ENCODE measurements at regions not wholly inside any gene's neighbourhood (a gene's known extent, or its start where the extent isn't known, plus 50 kb on each side); places are given as distances from the start of the nearest gene placed in this dataset.
"Not testable (repeated sequence)": the region's sequence is repeated elsewhere in the genome, so short reads cannot be mapped to it uniquely, and the experiment has no call there.

DNA sequence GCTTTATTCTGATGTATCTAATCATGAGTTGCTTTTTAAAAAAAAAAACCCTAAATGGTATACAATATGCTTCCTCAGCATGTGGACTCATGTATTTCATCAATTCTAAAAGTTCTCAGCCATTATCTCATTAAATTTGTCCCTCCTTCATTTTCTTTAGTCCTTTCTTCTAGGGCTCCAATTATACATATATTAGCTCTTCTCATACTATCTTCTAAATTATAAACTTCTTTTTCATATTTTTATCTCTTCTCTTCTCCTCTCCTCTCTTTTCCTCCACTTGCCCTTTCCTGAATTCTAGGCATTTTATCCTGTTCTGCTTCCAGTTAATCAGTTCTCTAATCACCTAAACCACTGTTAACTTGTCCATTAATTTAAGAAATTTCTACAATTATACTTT, 55.0 kb upstream of the IL33 start:
- DNase-seq = no peak

GRCh38 chr9:6153425-6153824, 62.2 kb upstream of the IL33 start:
- DNase-seq = no peak

- DNase-seq = no peak
Measured at GRCh38 chr9:6152788-6153187, 62.8 kb upstream of the IL33 start.

DNA sequence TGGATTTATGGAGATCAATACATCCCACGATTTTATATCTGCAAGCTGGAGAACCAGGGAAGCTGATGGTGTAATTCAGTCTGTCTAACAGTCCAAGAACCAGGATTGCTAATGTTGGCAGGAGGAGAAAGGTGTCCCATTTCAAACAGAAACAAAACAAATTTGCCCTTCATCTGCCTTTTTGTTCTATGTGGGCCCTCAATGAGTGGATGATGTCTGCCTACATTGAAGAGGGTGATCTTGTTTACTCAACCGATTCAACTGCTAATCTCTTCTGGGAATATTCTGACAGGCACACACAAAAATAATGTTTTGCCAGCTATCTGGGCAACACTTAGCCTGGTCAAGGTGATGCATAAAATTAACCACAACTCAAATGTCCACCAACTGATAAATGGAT, 65.1 kb upstream of the IL33 start:
- no peak for DNase-seq

GRCh38 chr9:6149315-6149714, 66.3 kb upstream of the IL33 start:
- no peak for DNase-seq

DNA sequence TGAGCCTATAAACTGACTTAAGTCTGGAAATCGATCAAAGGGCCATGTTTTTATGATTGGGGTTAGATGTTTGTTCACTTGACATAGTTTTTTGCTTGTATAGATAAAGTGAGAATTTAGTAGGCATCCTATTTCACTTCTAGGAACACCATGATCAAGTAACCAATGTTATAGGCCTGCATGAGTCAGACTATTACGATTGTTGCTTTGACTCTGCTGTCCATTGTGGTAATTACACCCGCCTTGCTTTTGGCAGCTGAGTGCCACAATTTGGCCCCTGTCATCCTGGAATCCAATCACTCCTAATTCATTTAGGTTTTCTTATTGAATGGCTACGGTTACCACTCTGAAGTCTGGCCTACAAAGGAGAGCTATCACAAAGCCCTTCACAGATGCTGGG, 67.8 kb upstream of the IL33 start:
- DNase-seq = no peak

DNA sequence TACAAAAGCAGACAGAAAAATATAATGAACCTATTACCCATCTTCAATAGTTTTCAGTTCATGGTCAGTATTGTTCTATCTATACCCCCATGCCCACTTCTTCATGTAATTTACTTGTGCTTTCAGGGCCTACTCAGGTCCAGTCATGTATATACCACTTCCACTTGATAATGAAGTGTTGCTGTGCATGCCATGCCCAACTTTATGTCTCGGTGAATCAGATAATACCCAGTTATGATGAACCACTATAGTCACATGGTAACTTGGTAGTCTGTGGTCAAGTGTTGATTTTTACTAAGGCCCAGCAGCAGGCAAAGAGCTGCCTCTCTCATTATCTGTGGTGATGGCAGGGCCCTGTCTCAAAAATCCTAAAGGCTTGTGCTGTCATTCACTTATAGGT, 70.7 kb upstream of the IL33 start:
- no peak for DNase-seq

DNA sequence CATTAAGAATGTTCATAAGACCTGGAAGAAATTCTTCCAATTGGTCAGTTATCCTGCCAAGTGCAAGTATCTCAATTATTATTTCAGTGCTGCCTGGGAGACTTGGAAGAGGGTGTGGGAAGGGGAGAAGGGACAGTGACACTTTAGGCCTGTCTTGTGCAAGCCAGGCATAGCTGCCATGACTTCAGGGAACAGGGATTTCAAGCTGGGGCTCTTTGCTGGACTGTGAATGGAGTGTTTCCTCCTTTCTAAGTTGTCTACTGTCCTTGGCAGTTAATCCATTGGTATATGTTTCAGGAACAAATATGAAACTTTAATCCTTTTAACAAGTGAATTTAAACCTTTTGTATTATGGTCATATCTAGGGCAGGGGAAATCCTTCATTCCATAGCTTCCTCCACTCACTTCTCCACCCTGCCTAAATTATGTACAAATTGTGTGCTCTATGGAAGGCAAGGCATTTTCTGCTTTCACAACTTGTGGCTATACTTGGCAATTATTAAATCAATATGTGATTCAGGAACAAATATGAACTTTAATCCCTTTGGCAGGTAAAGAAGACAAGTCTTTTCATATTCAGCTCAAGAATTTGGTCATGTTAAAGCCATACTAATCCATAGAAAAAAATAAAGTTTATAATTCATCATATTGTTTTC, 72.7 kb upstream of the IL33 start:
- DNase-seq = no peak

GRCh38 chr9:6135780-6136179, 79.8 kb upstream of the IL33 start:
- not testable (repeated sequence) for DNase-seq

- no peak for DNase-seq
Measured at GRCh38 chr9:6134661-6135180, 80.9 kb upstream of the IL33 start.

DNA sequence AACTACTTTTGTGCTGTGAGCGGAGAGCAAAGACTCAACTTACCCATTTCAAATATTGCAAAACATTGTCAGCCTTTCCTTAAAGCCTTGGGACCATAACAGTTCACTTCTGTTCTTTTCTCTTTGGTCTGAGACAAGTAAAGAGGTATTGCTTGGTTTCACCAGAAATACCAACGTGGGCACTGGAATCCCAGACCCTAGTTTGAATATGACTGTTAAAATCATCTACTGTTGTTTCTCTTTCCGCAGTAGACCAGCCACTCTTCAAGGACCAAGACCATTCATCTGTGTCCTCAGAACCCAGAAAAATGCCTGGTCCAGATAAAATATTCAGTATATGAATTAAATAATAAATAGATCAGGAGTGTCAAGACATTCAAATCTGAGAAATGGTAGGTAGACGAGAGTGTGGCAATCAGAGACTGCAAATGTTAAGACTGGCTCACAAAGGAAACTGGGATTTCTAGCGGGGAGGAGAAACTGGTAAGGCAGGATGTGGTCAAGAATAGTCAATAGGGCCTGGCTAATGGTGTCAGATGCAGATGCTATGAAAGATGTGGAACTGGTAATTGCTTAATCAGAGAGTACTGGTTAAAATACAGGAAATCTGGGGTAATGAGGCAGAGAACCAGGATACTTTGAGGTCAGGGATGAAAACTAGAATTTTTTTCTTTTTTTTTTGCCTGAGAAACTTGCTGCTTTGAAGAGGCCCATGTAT, 82.1 kb upstream of the IL33 start:
- DNase-seq = no peak

DNA sequence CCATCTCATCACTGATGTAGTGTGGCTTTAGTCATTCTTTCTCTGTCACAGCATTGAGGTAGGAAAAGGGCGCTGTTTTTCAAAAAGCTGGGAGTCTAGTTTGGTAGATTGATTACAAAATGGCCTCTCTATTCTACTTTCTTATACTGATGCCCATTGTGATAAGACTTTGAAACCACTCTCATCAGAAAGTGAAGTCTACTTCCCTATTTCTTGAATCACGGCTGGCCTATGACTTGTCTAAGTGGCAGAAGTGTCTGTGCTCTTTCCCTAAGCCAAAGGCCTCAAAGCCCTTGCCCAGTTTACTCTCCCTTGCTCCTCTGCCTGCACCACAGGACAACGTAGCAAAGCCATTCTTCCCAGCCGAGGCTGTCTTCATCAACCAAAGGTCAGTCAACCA, 83.0 kb upstream of the IL33 start:
- no peak for DNase-seq

DNA sequence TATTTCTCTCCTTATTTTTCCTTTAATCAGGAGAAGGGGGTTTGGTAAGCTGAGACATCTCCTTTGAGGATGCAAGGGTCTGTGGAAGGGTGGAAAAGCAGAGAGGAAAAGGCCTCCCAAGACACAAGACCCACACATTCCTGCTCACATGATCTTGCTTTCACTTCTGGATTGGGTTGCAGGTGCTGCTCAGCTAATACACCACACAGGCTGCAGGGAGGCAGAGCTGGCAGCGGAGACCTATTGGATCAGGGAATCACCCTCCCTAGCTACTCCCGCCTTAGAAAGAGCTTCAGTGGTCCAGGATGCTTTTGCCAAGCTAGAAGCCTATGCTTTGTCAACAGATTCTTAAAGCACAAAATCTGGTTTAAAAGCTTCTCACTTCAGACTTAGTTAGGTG, 87.6 kb upstream of the IL33 start:
- no peak for DNase-seq

GRCh38 chr9:6126377-6126776, 89.2 kb upstream of the IL33 start:
- no peak for DNase-seq

DNA sequence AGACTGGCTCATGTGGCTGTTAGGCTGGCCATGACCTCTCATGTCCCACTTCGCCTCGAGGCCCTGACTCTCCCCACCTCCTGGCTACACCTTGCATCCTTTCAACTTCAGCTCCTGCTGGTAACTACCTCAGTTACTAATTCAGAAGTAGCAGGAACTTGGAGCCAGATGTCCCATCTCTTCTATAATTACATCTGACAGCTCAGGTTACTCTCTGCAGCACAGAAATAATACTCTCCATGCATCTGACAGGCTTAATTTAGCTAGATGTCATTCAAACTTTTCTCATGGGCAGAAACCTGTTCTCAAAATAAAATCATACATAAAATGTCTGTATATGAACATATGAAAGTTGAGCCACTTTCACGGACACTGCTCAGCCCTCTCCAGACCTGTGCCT, 92.2 kb upstream of the IL33 start:
- no peak for DNase-seq

DNA sequence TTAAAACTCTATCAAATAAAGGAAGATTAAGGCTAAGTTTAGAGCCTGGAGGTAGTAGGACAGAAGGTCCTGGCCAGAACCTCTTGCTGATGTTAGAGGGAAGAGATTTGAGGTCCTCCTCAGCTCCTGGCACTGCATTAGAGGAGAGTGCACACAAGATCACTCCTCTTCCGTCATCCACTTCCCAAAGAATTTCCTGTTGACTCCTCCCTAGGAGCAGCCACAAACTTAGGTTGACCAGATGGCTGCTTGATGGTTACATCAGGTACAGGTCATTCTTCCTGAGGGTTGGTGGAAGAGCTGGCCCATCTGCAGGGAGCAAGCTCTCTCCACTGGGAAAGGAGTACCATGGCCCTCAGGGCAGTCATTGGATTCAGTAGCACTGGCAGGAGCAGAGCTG, 93.9 kb upstream of the IL33 start:
- no peak for DNase-seq

- DNase-seq = no peak
Measured at GRCh38 chr9:6114424-6114823, 99.0 kb upstream of the RANBP6 start.

DNA sequence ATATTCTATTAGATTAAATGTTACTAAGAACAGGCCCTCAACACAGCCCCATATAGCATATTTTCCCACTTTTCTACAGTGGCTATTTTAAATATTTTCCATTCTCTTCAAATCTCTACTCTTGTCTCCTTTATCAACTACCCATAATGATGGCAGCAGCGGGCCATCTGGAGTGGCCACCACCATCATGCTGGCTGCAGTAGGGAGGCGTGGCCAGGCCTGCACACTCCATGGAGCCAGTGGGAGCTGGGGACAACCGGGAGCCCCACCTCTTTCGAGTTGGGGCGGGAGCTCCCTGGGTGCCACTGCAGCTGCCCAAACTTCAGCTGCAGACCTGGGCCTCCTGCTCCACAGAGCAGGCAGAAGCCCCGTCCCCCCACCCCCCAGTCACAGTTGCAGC, 98.4 kb upstream of the RANBP6 start:
- DNase-seq = no peak

DNA sequence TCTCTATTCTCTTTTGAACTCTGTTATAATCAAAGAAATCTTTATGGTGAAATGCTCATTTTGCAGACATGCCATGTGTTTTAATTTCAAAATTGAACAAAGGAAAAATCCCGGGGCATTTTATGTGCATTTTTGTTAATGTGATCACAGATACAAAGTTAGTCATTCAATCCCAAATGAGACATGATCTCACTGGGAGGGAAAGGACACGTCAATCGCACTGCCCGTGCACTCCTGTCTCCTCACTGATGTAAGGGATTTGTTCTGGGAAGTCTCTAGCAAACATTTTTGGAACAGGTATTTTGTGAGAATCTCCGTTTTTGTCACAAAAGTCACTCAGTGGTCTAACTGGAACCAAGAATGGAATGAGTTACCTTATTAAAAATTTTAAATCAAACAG, 97.9 kb upstream of the RANBP6 start:
- DNase-seq = no peak

GRCh38 chr9:6109986-6110385, 94.6 kb upstream of the RANBP6 start:
- DNase-seq = no peak

DNA sequence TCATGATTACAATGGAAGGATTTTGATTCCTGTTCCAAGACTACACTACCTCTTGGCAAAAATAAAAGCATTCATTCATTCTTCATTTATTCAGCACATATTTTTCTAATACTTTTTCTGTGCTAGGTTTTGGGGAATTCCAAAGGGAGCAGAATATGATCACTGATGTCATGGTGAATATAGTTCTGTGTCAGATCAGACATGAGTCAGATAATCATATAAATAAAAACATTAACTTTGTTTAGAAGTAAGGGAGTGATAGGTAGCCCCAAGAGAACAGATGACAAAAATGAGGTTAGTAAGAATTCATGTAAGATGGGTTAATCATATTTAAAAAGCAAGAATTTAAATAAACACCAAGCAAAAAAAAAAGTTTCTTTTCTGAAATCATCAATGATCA, 94.1 kb upstream of the RANBP6 start:
- DNase-seq = no peak

DNA sequence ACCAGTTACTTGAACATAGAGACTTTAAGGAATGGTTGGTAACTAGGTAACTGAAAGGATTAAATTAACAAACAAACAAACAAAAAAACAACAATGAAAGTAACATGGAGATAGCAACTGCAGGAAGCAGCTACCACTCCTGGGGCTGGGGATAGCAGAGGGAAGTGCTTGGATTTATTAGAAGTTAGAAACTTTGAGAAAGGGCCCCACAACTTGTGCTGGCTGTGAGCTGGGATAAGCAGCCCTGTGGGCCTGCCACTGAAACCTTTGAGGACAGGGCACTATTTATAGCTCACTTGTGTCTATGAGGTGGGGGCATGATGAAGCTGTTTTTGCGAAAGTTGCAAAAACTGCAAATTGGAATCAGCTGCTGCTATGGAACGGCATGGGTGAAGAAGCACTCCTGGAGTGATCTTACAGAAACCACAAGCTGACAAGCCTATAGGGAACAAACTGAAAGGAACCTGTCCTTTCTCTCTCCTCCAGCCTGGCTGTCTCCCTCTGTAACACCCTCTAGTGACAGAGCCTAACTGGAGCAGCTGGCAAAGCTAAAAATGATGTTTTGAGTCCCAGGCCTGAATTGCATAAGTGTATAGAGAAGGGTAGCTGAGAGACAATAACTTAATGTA, 91.4 kb upstream of the RANBP6 start:
- no peak for DNase-seq

- no peak for DNase-seq
Measured at GRCh38 chr9:6105738-6106137, 90.3 kb upstream of the RANBP6 start.

GRCh38 chr9:6104406-6104805, 89.0 kb upstream of the RANBP6 start:
- DNase-seq = not testable (repeated sequence)

All from DMS79 treated with DMSO at 0.1 percent for 48 hours (cell line).